GM18870 (cell line): ENCODE measurements at regions not wholly inside any gene's neighbourhood (a gene's known extent, or its start where the extent isn't known, plus 50 kb on each side); places are given as distances from the start of the nearest gene placed in this dataset.

ENCODE experiments used
- ATAC-seq: cut with Tn5 transposase; IDR thresholded peaks from one replicate; pipeline ENCODE4 v1.9.1; 2021; ENCODE audit warnings: moderate library complexity; ENCODE audit not compliant: unreplicated experiment

DNA sequence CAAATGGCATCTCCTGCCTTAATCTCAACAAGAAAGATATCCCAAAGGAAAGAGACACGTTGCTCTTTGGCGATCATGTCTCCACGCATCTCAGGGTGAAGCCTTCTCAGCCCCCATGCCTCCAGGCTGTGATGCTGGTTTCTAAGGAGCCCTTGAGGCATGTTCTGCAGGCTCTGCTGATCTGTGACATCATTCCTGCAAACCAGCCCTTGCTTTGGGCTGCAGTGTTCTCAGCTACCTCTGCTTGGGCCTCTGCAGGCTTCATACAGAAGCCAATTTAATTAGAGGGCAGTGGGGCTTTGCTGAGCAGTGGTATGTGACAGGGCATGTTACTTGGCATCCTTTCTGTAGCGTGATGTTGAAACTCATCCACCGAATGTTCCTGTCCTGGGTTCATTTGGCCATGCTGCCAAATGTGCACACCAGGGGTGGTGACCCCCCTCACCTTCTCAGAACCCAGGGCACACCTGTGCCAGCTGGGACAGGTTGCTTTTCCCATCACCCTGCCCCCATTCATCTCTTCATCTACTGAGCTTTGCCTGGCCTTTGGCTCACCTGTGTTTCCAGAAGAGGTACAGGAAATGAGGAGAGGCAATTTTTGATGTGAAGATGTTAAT, 230.9 kb downstream of the TEX29 start:
- ATAC-seq = no peak

DNA sequence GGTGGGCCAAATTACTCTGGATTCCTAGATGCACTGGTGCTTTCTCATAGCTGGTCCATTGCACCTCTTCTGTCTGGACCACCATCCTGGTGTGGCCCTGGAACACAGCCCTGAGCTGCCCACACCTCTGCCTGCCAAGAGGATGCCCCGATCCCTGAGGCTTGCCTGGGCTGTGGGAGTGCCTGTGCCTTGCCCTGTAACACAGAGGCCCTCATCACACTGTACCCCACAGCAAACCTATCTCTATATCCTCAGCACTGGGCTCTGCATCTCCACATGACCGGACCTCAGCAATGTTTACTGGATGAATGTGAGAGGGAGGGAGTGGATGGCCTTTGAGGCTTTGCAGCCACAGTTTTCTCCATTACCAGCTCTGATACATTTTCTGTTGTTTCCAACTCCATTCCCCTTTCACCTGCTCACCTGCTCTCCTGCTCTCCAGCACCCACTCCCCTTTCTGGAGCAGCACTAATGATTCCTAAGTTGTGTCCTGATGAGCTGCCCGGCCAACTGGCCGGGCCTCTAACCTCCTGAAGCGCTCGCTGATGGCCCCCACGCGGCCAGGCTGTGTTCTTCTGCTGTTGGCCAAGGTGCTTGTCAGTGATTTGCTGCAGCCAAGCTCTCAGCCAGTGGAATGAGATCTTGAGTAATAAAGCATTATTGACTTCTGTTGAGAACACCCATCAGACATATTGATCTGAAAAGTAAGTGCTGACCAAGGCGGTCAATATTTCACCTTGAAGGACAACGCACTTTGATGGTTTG, 232.6 kb downstream of the TEX29 start:
- no peak for ATAC-seq

DNA sequence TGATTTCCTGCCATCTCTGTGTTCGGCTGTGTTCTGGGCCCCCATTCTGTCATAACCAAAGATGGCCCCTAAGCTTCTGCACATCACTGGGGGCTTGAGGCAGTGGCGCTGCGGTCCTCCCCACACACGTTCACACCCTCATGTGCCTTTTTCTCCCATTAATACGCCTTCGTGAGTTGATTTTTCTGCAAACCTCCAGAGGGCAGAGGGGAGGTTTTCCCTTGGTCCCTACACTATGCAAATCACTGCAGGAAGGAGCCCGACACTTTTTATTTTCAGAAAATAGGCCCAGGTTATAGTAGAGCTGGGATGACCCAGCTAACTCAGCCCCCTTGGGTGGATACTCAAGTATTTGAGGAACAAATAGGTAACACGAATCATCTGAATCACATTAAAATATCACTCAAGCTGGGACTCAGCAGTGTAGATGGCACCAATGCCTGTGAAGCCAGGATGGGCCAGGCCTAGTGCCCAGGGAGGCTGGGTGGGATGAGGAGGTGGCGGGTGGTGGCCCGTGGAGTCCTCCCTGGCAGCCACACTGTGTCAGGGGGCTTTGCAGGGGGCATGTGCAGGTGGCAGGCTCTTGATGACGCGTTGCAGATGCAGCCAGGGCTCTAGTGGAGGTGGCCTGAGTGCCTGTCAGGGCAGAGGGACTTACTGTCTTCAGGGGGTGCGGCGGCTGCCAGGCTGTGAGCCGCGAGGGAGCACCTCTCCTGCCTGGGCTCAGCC, 234.3 kb downstream of the TEX29 start:
- ATAC-seq = no peak

DNA sequence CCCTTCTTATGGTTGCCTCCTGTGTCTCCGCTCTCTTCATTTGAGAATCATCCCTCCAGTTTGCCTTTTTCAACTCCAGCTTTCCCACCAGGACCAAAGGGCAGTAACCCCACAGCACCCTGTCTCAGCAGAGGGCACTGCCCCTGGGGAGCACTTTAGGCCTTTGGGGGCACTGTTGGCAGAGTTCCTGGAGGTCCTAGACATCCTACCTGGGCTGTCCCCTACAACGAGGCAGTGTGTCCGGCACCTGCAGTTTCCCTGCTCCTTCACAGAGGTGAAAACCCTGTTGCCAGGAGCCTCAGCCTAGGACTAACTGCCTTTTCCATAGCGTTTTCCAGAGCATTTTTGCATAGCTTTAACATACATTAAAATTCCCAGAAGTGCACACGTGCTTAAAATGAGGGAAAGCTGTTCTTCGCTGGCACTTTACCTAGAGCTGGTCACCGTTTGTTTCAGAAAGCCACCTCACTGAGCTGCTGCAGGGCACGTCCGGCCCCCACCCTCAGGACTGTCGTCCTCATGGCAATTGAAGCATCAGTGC, 234.9 kb downstream of the TEX29 start:
- no peak for ATAC-seq

- ATAC-seq = no peak
These were observed 235.5 kb downstream of the TEX29 start for GRCh38 chr13:111555903-111556302.

DNA sequence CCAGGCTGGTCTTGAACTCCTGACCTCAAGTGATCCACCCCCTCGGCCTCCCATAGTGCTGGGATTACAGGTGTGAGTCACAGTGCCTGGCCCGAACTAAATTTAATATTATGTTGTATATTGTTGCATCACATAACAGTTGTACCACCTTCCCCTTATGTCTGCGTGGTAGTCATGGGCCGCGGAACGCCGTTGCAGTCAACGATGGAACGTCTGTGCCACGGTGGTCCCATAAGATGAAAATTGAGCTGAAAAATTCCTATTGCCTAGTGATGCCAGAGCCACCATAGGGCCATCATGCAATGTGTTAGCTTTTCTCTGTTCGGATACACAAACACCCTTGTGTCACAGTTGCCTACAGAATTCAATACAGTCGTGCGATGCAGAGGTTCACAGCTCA, 236.1 kb downstream of the TEX29 start:
- ATAC-seq = no peak

DNA sequence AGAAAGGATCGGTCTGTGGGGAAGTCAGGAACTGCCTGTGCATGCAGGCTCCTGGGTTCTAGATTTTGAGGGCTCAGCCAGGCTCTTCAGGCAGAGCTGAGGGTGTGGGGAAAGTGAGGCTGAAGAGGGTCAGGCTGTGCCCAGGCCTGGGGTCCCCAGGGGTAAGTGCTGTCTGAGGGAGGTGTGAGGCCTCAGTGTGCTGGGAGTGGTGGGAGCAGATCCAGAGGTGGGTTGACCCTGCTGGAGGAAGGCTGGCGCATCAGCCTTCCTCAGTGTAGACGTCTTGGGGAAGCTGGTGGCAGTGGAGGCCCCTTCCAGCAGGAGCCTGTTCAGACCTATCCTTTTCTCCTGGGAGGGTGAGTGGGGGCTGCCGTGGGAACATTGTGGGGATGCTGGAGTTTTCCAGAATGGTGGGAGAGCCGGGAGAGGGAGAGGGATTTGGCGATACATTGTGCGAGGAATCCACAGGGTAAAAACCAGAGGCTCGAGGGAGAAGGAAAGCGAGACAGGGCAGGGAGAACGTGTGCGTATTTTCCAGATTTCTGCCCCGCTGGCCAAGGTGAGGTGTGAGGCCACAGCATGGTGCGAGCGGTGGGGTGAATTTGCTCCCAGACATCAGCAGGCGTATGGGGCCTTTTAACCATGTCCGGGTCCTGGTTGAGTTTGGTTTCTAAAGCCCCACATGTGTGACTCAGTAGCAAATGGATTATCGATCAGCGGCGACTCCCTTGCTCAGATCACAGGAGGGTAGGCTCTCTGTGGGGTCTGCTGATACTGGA, 237.7 kb downstream of the TEX29 start:
- ATAC-seq = no peak

DNA sequence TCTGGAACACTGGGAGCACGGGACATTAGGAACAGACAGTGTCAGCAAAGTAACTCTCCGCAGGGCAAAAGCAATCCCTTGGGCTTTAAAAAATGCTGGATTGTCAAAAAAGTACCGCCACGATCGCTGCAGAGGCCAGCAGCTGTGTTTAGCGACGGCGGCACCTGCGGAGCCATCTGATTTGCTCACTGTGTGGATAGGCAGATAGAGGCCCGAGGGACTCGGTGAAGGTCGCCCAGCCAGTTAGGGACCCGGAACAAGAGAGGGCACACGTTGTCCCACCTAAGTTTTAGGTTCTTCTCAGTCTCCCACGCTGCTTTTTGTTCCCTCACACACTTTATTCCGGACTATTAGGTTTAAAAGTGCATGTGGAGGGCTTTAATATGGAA, 238.3 kb downstream of the TEX29 start:
- no peak for ATAC-seq

DNA sequence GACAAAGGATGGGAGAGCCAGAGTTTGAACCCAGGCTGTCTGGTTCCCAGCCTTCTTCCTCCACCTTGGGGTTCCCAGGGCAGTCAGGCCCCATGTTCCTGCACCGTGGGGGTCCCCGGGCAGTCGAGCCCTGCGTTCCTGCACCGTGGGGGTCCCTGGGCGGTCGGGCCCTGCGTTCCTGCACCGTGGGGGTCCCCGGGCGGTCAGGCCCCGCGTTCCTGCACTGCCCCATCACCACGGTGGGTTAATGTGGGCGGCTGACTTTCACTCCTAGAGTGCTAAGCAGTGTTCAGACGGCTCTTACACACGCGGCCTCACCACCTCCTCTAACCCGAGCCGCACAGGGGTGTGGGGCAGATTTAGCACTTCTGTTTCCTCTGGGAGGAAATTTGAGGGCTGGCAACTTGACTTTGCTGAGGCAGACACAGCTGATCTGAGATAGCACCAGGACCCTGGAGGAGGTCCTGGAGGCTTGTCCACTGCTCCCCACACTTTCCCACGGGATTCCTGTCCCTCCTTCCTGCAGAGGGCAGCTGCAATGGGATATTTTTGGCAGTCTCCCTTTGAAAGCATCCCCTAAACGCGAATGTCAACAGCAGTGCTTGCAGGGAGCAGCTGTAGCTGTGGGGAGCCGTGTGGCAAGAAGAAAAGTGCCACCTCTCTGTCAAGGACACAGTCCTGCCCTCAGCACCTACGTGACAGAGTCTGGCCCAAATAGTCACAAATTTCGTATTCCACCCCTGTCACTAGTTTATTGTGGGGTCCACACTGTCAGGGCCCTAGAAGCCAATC, 239.4 kb downstream of the TEX29 start:
- no peak for ATAC-seq

DNA sequence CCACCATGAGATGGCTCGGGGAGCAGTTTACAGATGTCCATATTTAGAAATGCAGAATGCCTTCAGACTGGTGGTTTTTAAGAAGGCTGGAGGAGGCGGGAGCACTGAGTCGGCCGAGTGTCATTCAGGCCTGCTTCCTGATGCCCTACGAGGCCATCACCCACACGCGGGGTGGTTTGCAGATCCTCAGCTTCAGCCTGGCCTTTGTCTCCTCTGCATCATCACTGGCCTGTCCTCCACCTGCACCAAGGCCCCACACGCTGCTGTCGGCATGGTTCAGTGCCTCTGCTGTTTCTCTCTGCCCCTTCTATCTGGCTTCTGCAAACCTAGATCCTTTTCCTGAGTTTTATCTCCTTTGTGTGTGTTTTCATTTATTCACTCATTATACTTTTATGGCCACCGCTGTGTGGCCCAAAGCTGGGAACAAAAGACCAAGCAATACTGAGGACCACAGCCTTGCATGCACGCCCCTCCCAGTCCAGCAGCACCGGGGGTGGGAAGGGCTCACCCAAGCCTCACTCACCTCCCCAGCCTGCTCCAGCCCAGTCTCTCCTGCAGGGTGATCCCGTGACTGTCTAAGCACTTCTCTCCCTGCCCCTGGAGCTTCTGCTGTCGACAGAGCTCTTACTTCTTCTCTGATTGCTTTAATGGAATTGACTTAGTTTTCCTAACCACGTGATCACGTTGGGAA, 240.8 kb downstream of the TEX29 start:
- ATAC-seq = no peak

DNA sequence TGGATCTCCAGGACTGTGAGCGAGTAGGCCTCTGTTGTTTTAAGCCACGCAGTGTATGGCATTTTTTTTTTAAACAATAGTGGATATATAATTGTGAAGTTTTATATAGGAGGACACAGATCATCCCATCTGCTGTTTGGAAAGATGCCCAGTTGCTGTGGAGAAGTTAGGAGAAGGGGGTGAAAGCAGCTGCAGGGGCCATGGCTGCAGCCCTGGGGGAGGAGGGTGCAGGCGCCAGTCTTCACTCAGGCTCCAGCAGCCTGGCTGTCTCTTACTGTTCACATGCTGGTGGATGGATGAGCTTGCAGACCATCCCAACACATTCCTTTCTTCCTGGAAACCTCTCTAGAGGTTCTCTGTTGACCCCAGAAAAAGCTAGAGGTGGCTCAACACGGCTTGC, 242.3 kb downstream of the TEX29 start:
- no peak for ATAC-seq

DNA sequence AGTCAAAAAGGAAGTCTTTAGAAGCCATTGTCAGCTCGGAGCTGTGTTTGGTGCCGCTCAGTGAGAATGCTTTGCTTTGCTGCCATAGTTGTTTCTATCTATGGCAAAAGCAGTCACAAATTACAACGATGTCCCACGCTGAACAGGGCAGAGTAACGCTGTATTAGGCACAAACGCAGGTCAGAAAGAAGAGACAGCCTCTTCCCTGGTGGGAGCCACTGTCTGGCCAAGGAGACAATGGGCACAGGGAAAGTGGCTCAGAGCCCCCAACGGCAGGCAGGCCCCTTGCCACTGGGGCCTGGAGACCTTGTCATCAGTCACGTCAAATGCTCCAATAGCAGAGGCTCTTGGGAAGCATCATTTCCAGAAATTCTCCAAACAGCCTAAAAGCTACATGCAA, 244.2 kb downstream of the TEX29 start:
- ATAC-seq = no peak

GRCh38 chr13:111565400-111565799, 245.0 kb downstream of the TEX29 start:
- no peak for ATAC-seq

GRCh38 chr13:111566567-111566966, 246.1 kb downstream of the TEX29 start:
- ATAC-seq = no peak

- no peak for ATAC-seq
These were observed 247.2 kb downstream of the TEX29 start for GRCh38 chr13:111567637-111568036.

GRCh38 chr13:111568290-111568689, 247.8 kb downstream of the TEX29 start:
- ATAC-seq = no peak

GRCh38 chr13:111570911-111571310, 250.5 kb downstream of the TEX29 start:
- no peak for ATAC-seq

- ATAC-seq = no peak
These were observed 252.7 kb downstream of the TEX29 start for GRCh38 chr13:111572956-111573761.

DNA sequence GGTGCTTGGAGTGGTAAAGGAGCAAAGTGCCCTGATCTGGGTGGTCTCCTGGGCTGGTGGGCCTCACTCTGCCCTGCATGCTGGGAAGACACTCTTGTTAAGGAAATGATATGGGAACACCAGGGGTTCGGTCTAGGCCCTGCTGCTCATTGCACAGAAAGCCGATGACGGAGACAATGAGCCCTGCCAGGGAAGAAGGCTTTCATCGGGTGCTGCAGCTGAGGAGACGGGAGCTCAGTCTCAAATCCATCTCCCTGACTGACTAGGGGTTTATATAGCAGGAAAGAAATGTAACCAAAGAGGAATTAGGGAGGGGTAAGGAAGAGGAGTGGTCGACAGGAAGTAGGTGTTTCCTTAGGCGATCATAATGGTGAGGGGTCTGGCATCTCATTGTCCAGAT, 253.4 kb downstream of the TEX29 start:
- no peak for ATAC-seq
